H9 (cell line): ENCODE measurements at regions not wholly inside any gene's neighbourhood (a gene's known extent, or its start where the extent isn't known, plus 50 kb on each side); places are given as distances from the start of the nearest gene placed in this dataset.
"Not testable (repeated sequence)": the region's sequence is repeated elsewhere in the genome, so short reads cannot be mapped to it uniquely, and the experiment has no call there.

Source experiments
- DNase-seq: peaks from one replicate; pipeline ENCODE4 v3.0.0-alpha.2; 2017
- H2AFZ ChIP-seq: one replicate; pipeline ENCODE4 v1.6.1; 2013; ENCODE audit warnings: mild to moderate bottlenecking, low read length, control low read depth, moderate library complexity
- H2AK5ac ChIP-seq: 2 replicates; pipeline ENCODE4 v1.6.1; 2013; ENCODE audit warnings: low read length, control low read depth, mixed read lengths; ENCODE audit not compliant: insufficient read length
- H2BK120ac ChIP-seq: one replicate; pipeline ENCODE4 v1.6.1; 2013; ENCODE audit warnings: low read depth, mild to moderate bottlenecking, low read length, control low read depth, inconsistent platforms; ENCODE audit not compliant: poor library complexity, severe bottlenecking
- H2BK12ac ChIP-seq: 2 replicates; pipeline ENCODE4 v1.6.1; 2013; ENCODE audit warnings: low read length, control low read depth, mixed read lengths, low read depth; ENCODE audit not compliant: insufficient read length
- H2BK15ac ChIP-seq: 2 replicates; pipeline ENCODE4 v1.6.1; 2013; ENCODE audit warnings: low read depth, low read length, control low read depth
- H2BK20ac ChIP-seq: one replicate; pipeline ENCODE4 v1.6.1; 2013; ENCODE audit warnings: low read depth, mild to moderate bottlenecking, low read length, control low read depth, inconsistent platforms; ENCODE audit not compliant: poor library complexity, severe bottlenecking
- H2BK5ac ChIP-seq: 2 replicates; pipeline ENCODE4 v1.6.1; 2013; ENCODE audit warnings: low read length, control low read depth, mixed read lengths; ENCODE audit not compliant: insufficient read length
- H3K14ac ChIP-seq: 2 replicates; pipeline ENCODE4 v1.6.1; 2013; ENCODE audit warnings: low read length, control low read depth; ENCODE audit not compliant: insufficient read depth
- H3K18ac ChIP-seq: 2 replicates; pipeline ENCODE4 v1.6.1; 2013; ENCODE audit warnings: low read depth, mild to moderate bottlenecking, mixed read lengths, low read length, control low read depth; ENCODE audit not compliant: insufficient read length
- H3K23ac ChIP-seq: 2 replicates; pipeline ENCODE4 v1.6.1; 2013; ENCODE audit warnings: low read length, control low read depth, mixed read lengths, low read depth; ENCODE audit not compliant: insufficient read length
- H3K23me2 ChIP-seq: 2 replicates; pipeline ENCODE4 v1.6.1; 2013; ENCODE audit warnings: low read depth, mild to moderate bottlenecking, mixed read lengths, low read length, control low read depth; ENCODE audit not compliant: insufficient read length, poor library complexity, severe bottlenecking
- H3K27ac ChIP-seq: 2 replicates; pipeline ENCODE4 v1.5.1; 2013; ENCODE audit warnings: low read length, control low read depth, mixed read lengths, low read depth; ENCODE audit not compliant: insufficient read length
- H3K27me3 ChIP-seq: 2 replicates; pipeline ENCODE4 v1.6.1; 2013; ENCODE audit warnings: low read length, control low read depth, inconsistent platforms; ENCODE audit not compliant: insufficient read depth
- H3K4ac ChIP-seq: 2 replicates; pipeline ENCODE4 v1.6.1; 2013; ENCODE audit warnings: low read depth, mild to moderate bottlenecking, control low read depth, inconsistent platforms, low read length, moderate library complexity
- H3K4me1 ChIP-seq: 2 replicates; pipeline ENCODE4 v1.6.1; 2013; ENCODE audit warnings: low read length, control low read depth, inconsistent platforms; ENCODE audit not compliant: insufficient read depth
- H3K4me2 ChIP-seq: 2 replicates; pipeline ENCODE4 v1.6.1; 2013; ENCODE audit warnings: low read length, control low read depth, mixed read lengths; ENCODE audit not compliant: insufficient read length, insufficient read depth
- H3K56ac ChIP-seq: 2 replicates; pipeline ENCODE4 v1.6.1; 2013; ENCODE audit warnings: low read depth, mild to moderate bottlenecking, mixed read lengths, low read length, control low read depth; ENCODE audit not compliant: insufficient read length
- H3K79me1 ChIP-seq: 2 replicates; pipeline ENCODE4 v1.6.1; 2013; ENCODE audit warnings: low read depth, mild to moderate bottlenecking, moderate library complexity, low read length, control low read depth, inconsistent platforms; ENCODE audit not compliant: insufficient read depth, poor library complexity, severe bottlenecking
- H3K79me2 ChIP-seq: 2 replicates; pipeline ENCODE4 v1.6.1; 2013; ENCODE audit warnings: low read length, control low read depth, inconsistent platforms; ENCODE audit not compliant: insufficient read depth
- H3K9ac ChIP-seq: 2 replicates; pipeline ENCODE4 v1.6.1; 2013; ENCODE audit warnings: low read length, control low read depth, mixed read lengths; ENCODE audit not compliant: insufficient read length; ENCODE audit errors: extremely low read depth
- H3K9me3 ChIP-seq: one replicate; pipeline ENCODE4 v1.6.1; 2013; ENCODE audit warnings: low read depth, low read length, inconsistent platforms; ENCODE audit not compliant: control insufficient read depth
- H3T11ph ChIP-seq: one replicate; pipeline ENCODE4 v1.6.1; 2013; ENCODE audit warnings: mild to moderate bottlenecking, low read length, control low read depth, inconsistent platforms
- H4K20me1 ChIP-seq: one replicate; pipeline ENCODE4 v1.6.1; 2013; ENCODE audit not compliant: control insufficient read depth, insufficient read length, insufficient read depth
- H4K5ac ChIP-seq: 2 replicates; pipeline ENCODE4 v1.6.1; 2013; ENCODE audit warnings: low read depth, mild to moderate bottlenecking, mixed read lengths, low read length, control low read depth; ENCODE audit not compliant: insufficient read length
- H4K8ac ChIP-seq: replicated peaks from 2 replicates; pipeline ENCODE4 v1.6.1; 2013; ENCODE audit warnings: low read length, control low read depth, mixed read lengths, low read depth; ENCODE audit not compliant: insufficient read length
- H4K91ac ChIP-seq: 2 replicates; pipeline ENCODE4 v1.6.1; 2013; ENCODE audit warnings: low read depth, mild to moderate bottlenecking, moderate library complexity, mixed read lengths, low read length, control low read depth; ENCODE audit not compliant: insufficient read length
- H3K27ac Mint-ChIP-seq, 3 experiments: 2 replicates in 2 of 3; 3 replicates in 1 of 3; pipeline ENCODE4 v1.8.0; 2020 to 2021; ENCODE audit warnings: mixed read lengths in 3 of 3, mild to moderate bottlenecking in 1 of 3, moderate library complexity in 1 of 3
- H3K27me3 Mint-ChIP-seq: 2 replicates; pipeline ENCODE4 v1.8.0; 2021; ENCODE audit warnings: low read depth, mild to moderate bottlenecking, moderate library complexity, mixed read lengths
- H3K36me3 Mint-ChIP-seq, 3 experiments: 2 replicates in 2 of 3; 3 replicates in 1 of 3; pipeline ENCODE4 v1.8.0; 2020 to 2021; ENCODE audit warnings: low read depth in 3 of 3, mixed read lengths in 3 of 3; ENCODE audit not compliant: insufficient read depth in 1 of 3
- H3K4me1 Mint-ChIP-seq, 2 experiments: 2 replicates each; pipeline ENCODE4 v1.8.0; 2020; ENCODE audit warnings: mixed read lengths in 2 of 2
- H3K4me3 Mint-ChIP-seq, 2 experiments: 2 replicates in 1 of 2; 3 replicates in 1 of 2; pipeline ENCODE4 v1.8.0; 2020 to 2021; ENCODE audit warnings: mild to moderate bottlenecking in 2 of 2, mixed read lengths in 2 of 2, moderate library complexity in 1 of 2
- H3K9me3 Mint-ChIP-seq, 2 experiments: 2 replicates in 1 of 2; 3 replicates in 1 of 2; pipeline ENCODE4 v1.8.0; 2020; ENCODE audit warnings: mild to moderate bottlenecking in 2 of 2, mixed read lengths in 2 of 2, moderate library complexity in 1 of 2
- WGBS: extraction: QIAGEN DNeasy Blood & Tissue Kit; methylation state at CpG from one replicate; pipeline ENCODE4 v1.1.7; 2013; ENCODE audit warnings: missing lambda C conversion rate, low lambda C conversion rate, mixed read lengths; ENCODE audit not compliant: insufficient read length; ENCODE audit errors: extremely low coverage; 5-methylcytosine and 5-hydroxymethylcytosine counted together
- TF ChIP-seq, protein P1 (sequence below): fragments of 200-600 bp; sonication (generic); conservative IDR thresholded peaks from 3 replicates; pipeline ENCODE4 v1.8.0; 2021; ENCODE audit warnings: antibody characterized with exemption, mild to moderate bottlenecking

DNA sequence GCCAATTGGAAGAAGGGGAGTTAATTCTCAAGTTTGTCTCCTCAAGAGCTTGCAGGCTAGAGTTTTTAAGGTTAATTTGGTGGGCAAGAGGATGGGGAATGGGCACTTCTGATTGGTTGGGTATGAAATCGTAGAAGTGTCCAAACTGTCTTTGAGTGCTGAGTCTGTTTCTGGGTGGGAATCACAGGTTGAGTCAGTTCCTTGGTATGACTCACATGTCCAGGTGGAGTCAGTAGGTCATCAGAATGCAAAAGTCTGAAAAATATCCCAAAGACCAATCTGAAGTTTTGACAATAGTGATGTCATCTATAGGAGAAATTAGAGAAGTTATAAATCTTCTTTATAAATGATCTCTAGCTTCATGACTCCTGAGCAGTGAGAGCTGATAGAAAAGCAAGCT is 1252.2 kb downstream of the REEP3 start:
- Histone ChIP-seq H3K4ac (no peak overlapping the region), H3K9ac (no peak overlapping the region), H2BK12ac (no peak overlapping the region), H3K79me2 (no peaks in the 10 kb centered on the region), H3K23me2 (no peaks in the 10 kb centered on the region), H3K4me1 (no peaks in the 10 kb centered on the region), H4K5ac (no peak overlapping the region), H3K79me1 (no peaks in the 10 kb centered on the region), H2BK20ac (no peak overlapping the region), H3K4me2 (no peak overlapping the region), H3K9me3 (no peaks in the 10 kb centered on the region), H3K23ac (no peak overlapping the region), H2BK5ac (no peak overlapping the region), H2AK5ac (no peak overlapping the region), H3K27me3 (no peaks in the 10 kb centered on the region), H2AFZ (no peak overlapping the region), H3K56ac (no peak overlapping the region), H2BK120ac (no peak overlapping the region), H4K20me1 (no peaks in the 10 kb centered on the region), H3K27ac (no peak overlapping the region), H4K8ac (no peak overlapping the region), H3T11ph (no peak overlapping the region), H3K18ac (no peak overlapping the region), H3K14ac (no peak overlapping the region), H4K91ac (no peak overlapping the region), H2BK15ac (no peak overlapping the region)
- H3K27me3 Mint-ChIP-seq: no peaks in the 10 kb centered on the region
- WGBS: no CpG with 5 or more reads among the region's 1 CpG
- no peak for DNase-seq
- no peaks in the 10 kb centered on the region for H3K9me3 Mint-ChIP-seq
- TF ChIP-seq, protein P1, sequence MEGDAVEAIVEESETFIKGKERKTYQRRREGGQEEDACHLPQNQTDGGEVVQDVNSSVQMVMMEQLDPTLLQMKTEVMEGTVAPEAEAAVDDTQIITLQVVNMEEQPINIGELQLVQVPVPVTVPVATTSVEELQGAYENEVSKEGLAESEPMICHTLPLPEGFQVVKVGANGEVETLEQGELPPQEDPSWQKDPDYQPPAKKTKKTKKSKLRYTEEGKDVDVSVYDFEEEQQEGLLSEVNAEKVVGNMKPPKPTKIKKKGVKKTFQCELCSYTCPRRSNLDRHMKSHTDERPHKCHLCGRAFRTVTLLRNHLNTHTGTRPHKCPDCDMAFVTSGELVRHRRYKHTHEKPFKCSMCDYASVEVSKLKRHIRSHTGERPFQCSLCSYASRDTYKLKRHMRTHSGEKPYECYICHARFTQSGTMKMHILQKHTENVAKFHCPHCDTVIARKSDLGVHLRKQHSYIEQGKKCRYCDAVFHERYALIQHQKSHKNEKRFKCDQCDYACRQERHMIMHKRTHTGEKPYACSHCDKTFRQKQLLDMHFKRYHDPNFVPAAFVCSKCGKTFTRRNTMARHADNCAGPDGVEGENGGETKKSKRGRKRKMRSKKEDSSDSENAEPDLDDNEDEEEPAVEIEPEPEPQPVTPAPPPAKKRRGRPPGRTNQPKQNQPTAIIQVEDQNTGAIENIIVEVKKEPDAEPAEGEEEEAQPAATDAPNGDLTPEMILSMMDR: no peak
- H3K4me3 Mint-ChIP-seq: no peak overlapping the region
- no peak overlapping the region for H3K27ac Mint-ChIP-seq
- 0 out of 7 replicates have a peak, but pooled peaks cover 0 to 1% (median 0%) of the 10 kb centered on the region in 3 experiments for H3K36me3 Mint-ChIP-seq
- no peaks in the 10 kb centered on the region for H3K4me1 Mint-ChIP-seq

DNA sequence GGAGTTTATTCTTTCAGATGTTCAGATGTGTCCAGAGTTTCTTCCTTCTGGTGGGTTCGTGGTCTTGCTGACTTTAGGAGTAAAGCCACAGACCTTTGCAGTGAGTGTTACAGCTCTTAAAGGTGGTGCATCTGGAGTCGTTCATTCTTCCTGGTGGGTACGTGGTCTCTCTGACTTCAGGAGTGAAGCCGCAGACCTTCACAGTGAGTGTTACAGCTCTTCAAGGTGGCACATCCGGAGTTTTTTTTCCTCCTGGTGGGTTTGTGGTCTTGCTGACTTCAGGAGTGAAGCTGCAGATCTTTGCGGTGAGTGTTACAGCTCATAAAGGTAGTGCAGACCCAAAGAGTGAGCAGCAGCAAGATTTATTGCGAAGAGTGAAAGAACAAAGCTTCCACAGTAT is 1263.2 kb downstream of the REEP3 start:
- H3K4me1 ChIP-seq, H3K4me1 Mint-ChIP-seq, H3K23ac ChIP-seq, DNase-seq, H3K4me3 Mint-ChIP-seq, H4K20me1 ChIP-seq, H3K4ac ChIP-seq, H3K9ac ChIP-seq, H3K79me2 ChIP-seq, H3K9me3 ChIP-seq, H2AK5ac ChIP-seq, H2BK20ac ChIP-seq, H2BK120ac ChIP-seq, H4K8ac ChIP-seq, H3K27ac ChIP-seq, H3K23me2 ChIP-seq, H2AFZ ChIP-seq, H3K56ac ChIP-seq, H2BK12ac ChIP-seq, H3K79me1 ChIP-seq, H4K91ac ChIP-seq, H4K5ac ChIP-seq, H2BK15ac ChIP-seq, H3K27me3 ChIP-seq, H2BK5ac ChIP-seq, H3K27me3 Mint-ChIP-seq, H3K18ac ChIP-seq, H3K27ac Mint-ChIP-seq, H3T11ph ChIP-seq, H3K14ac ChIP-seq, H3K4me2 ChIP-seq: not testable (repeated sequence)
- WGBS: no CpG with 5 or more reads among the region's 7 CpGs
- peaks cover 3 to 16% (median 6%) of the 10 kb centered on the region in 3 experiments; a peak in 5 of 7 replicates for H3K36me3 Mint-ChIP-seq
- H3K9me3 Mint-ChIP-seq: peaks cover 6 to 21% of the 10 kb centered on the region in 2 experiments; a peak in 4 of 5 replicates
